Stimulated activated CD8-positive, alpha-beta memory T cell treated with anti-CD3 and anti-CD28 coated beads, Interleukin-15, amount 100 ng/mL, for 1 hour (primary cell): ENCODE measurements at regions not wholly inside any gene's neighbourhood (a gene's known extent, or its start where the extent isn't known, plus 50 kb on each side); places are given as distances from the start of the nearest gene placed in this dataset.

ENCODE experiments used
- DNase-seq: peaks from one replicate; pipeline ENCODE4 v3.0.0-alpha.2; 2020; ENCODE audit warnings: low read depth

GRCh38 chr2:120567128-120567527 lies 168.5 kb upstream of the GLI2 start:
- no peak for DNase-seq

GRCh38 chr2:120568089-120568974 lies 167.3 kb upstream of the GLI2 start:
- DNase-seq: no peak

- no peak for DNase-seq
Measured at GRCh38 chr2:120568975-120569268, 166.7 kb upstream of the GLI2 start.

GRCh38 chr2:120570001-120570400 lies 165.7 kb upstream of the GLI2 start:
- no peak for DNase-seq

- no peak for DNase-seq
Measured at GRCh38 chr2:120570546-120570945, 165.1 kb upstream of the GLI2 start.

- DNase-seq: no peak
Measured at GRCh38 chr2:120571015-120571728, 164.5 kb upstream of the GLI2 start.

GRCh38 chr2:120572226-120572625 lies 163.4 kb upstream of the GLI2 start:
- no peak for DNase-seq

GRCh38 chr2:120574620-120575019 lies 161.0 kb upstream of the GLI2 start:
- DNase-seq: no peak

GRCh38 chr2:120575966-120576365 lies 159.7 kb upstream of the GLI2 start:
- DNase-seq: no peak

- DNase-seq: no peak
Measured at GRCh38 chr2:120576509-120577474, 158.9 kb upstream of the GLI2 start.

- DNase-seq: no peak
Measured at GRCh38 chr2:120577721-120578295, 157.9 kb upstream of the GLI2 start.

GRCh38 chr2:120578576-120579352 lies 156.9 kb upstream of the GLI2 start:
- no peak for DNase-seq

GRCh38 chr2:120579916-120580685 lies 155.6 kb upstream of the GLI2 start:
- no peak for DNase-seq

- no peak for DNase-seq
Measured at GRCh38 chr2:120580709-120581108, 155.0 kb upstream of the GLI2 start.

- DNase-seq: no peak
Measured at GRCh38 chr2:120583121-120583520, 152.5 kb upstream of the GLI2 start.

GRCh38 chr2:120583851-120584570 lies 151.7 kb upstream of the GLI2 start:
- DNase-seq: no peak

- DNase-seq: no peak
Measured at GRCh38 chr2:120586507-120587278, 149.0 kb upstream of the GLI2 start.

- no peak for DNase-seq
Measured at GRCh38 chr2:120587279-120587996, 148.2 kb upstream of the GLI2 start.
